NCI-H146 treated with DMSO at 0.1 percent for 48 hours (cell line): ENCODE measurements at regions not wholly inside any gene's neighbourhood (a gene's known extent, or its start where the extent isn't known, plus 50 kb on each side); places are given as distances from the start of the nearest gene placed in this dataset.
A peak's percentile ranks its signal among the peaks of the same experiment; 100 is the strongest.
"Not testable (repeated sequence)": the region's sequence is repeated elsewhere in the genome, so short reads cannot be mapped to it uniquely, and the experiment has no call there.

Experiments used
- DNase-seq: peaks from one replicate; lab custom pipeline; 2025; ENCODE audit not compliant: unreplicated experiment; lab: John Stamatoyannopoulos, UW

DNA sequence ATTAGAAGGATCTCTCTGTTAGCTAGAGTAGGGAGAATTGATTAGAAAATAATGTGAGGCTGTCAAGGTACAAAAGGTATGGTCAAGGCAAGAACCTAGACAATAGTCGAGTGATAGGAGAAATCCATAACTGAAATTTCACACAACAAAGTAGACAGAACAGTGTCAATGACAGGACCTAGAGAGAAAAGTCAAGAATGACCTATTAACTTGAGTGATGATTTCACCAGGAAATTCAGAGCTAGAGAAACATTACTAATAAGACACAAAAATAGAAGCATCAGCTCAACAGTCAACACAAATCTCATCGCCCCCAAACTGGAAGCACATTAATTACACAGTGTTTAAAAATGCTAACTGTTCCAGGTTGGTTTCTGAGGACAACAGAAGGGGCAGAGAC, 532.4 kb downstream of the CDH10 start:
- no peak for DNase-seq

DNA sequence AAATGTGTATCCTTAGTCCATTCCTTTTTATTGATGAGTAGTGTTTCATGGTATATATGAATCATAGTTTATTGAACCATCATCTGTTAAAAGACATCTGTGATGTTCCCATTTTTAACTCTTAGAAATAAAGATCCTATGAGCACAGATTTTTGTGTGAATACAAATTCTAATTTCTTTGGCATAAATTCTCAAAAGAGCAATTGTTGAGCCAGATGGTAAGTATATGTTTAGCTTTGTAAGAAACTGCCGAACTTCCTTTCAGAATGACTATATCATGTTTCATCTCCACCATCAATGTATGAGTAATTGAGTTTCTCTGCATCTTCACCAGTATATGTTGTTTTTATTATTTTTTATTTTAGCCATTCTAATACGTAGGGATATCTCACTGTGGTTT, 526.4 kb downstream of the CDH10 start:
- no peak for DNase-seq

DNA sequence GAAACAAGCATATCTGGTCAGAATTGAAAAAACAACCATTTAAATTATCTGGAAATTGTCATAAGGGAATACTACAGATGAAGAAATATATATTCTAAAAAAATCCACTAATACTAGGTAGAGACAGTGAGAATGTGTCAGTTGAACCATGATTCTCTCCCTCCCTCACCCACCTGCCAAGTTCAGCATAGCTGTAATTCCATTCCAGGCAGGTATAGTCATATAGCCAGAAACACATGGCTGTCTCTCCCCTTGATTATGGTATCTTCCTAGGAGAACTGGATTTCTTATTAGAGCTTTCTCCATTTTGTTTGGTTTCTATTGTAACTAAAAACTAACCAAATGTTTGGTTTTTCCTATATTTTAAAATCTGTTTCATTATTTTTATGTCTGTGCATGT, 509.2 kb downstream of the CDH10 start:
- DNase-seq, result no peak

DNA sequence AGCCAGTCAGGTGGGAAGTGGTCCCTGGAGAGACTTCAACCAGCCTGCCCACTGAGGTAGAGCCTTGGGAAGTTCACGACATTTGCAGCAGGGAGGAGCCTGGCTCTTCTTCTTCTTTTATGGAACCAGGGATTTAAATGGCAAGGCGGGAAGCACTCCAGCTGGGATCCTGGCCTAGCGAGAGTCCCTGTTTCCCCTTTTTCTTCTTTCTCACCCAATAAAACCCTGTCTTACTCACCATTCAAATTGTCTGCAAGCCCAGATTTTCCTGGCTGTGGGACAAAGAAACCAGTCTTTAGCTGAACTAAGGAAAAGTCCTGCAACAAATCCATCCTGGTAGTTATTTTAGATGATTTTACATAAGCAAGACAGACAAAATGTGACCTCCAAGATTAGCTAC, 503.7 kb downstream of the CDH10 start:
- no peak for DNase-seq

DNA sequence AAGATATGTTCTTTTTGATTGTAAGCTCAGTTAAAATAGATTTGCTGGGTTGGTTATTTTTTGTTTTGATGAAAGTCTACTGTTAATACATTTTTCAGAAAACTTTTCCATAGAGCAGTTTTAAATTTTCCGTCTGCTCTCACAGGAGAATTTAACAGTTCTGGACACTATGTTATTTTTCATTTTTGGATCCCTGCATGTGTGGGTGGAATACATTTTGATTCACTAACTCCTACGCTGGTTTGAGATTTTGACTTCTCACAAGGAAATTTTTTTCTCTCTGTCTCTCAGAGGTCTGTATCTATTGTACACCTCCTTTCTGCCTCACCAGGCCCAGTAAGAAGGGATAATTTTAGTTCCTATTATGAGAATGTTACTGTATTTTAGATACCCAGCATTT, 502.4 kb downstream of the CDH10 start:
- no peak for DNase-seq

- no peak for DNase-seq
Observed at GRCh38 chr5:24145806-24146205, 499.0 kb downstream of the CDH10 start.

DNA sequence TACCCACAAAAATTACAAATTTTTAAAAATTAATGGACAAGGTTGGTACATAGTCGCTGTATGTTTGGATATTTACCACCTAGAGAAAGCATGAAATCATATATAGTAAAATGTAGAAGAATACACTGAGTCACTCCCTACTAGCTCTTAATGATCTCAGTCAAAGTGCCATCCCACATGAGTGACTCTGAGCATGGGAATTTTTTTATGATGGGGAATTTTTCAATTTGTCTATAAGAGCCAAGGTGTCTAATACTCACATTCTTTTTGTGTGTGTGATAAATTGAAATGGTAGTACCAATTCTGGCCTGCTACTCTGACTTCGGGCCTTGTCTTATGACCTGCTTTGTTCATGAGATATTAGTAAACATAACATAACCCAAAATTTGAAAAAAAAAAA, 483.2 kb downstream of the CDH10 start:
- no peak for DNase-seq

DNA sequence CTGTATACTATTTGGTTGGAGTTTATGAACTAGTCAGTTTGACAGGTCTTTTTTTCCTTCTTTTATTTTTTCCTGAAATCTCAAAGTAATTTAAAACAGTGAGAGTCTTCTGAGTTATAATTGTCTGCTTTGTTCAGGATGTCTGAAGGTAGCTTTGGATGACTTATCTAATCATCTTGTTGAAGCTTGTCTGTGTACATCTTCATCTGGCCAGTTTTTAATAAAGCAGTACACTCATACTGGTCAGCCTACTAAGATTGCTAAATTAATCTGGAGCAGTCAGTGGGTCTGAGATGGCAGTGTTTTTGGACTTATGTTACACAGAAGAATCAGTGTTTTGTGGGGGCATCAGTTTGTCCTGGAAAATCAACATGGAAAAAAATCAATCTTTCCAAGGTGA, 482.4 kb downstream of the CDH10 start:
- DNase-seq, result no peak

DNA sequence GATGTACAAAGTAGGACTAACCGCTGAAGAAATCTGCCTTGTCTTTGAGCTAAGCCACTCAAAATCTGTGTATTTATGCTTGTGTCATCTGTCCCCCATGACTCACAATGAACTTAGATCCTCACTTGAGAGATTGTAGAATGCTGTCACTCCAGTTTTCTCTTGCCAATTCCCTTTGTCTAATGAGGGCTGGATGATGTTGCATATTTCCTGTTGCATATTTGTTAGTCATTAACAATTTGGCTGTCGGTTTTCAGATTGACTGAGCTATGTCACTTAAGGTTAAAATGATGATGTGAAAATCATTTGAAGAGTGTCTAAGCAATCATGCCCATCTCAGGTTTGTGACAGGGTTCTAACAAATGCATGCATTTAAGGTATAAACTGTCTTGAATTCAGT, 481.7 kb downstream of the CDH10 start:
- DNase-seq, result no peak

- no peak for DNase-seq
Observed at GRCh38 chr5:24167806-24168205, 477.0 kb downstream of the CDH10 start.

DNA sequence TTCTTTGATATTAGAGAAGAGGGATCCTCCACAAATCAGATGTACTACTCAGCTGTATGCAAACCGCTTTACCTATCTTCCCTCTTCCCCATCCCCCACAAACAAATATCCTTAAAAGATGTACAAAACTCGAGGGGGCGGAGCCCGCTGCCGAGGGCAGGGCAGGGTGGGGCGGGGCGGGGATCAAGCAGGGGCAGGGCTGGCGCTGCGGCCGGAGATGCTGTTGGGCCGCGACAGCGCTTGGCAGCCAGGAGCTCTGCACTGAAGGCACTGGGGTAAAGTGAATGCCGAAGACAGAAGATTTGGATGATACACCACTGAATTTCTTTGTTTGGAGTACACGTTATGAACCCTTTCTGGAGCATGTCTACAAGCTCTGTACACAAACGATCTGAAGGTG, 474.8 kb downstream of the CDH10 start:
- no peak for DNase-seq

- DNase-seq, result not testable (repeated sequence)
Observed at GRCh38 chr5:24170930-24171329, 473.8 kb downstream of the CDH10 start.

GRCh38 chr5:24177821-24178220, 467.0 kb downstream of the CDH10 start:
- DNase-seq, result no peak

GRCh38 chr5:24183981-24184380, 460.8 kb downstream of the CDH10 start:
- DNase-seq, result no peak

DNA sequence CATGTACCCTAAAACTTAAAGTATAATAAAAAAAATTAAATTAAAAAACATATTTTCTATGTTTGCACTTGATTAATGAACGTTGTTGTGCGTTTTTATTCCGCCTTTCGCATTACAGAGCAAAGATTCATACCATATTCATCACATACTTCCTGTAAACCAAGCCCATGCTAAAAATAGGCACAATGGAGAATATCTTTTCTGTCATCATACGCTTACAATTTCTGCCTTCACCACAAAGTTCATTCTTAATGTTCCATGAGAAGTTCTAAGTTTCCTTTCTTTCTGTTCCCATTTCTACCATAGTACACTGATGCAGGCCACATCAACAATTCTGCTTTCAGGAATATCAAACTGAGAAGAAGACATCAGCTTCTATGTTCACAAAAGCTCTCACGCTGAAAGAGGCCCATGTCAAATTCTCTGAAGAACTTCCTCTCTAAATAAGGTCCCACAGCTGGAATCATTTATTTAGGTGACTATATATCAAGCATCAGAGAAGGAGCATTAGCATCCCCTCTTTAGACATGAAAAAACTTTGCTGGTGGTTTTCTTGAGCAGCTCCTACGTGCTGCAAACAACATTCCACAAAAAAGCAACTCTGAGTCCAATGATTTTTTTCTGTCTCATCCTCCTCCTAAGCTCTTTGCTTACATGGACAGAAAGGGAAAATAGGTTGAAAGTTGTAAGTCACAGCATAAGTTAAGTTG, 456.4 kb downstream of the CDH10 start:
- no peak for DNase-seq

DNA sequence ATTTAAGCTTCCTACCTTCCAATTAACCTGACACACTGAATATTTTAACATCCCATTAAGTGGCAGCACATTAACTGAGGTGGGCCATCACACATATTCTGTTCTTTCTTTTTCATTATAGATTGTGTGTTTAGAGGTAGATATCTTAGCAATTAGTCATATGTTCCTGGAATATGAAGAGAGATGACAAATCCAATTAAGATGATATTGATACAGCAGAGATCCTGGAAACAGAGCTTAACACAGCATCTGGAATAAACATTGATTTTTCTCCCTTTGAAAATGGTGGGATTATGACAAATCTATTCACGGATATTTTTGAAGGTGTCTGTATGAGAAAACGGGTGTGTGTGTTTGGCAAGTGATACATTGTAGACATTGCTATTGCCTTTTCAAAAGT, 448.0 kb downstream of the CDH10 start:
- no peak for DNase-seq

- DNase-seq, result peak; percentile 64
Observed at GRCh38 chr5:24208686-24209106, 436.1 kb downstream of the CDH10 start.

DNA sequence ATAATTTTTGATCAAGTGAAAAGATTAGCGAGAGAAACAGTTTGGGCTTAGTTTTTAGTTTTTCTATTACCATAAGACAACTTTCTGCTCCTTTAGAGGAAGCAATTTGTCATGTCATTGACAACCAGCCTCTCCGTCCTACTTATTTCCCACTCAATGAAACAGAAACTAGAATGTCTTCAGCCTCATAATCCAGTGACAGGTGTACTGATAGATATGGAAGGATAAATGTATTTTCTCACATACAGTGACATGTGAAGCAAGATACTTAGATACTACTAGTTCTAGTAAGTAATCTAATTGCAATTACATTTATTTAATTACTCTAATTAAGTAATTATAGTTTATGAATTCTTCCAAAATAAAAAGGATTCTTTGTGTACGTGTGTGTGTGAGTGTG, 429.7 kb downstream of the CDH10 start:
- no peak for DNase-seq

DNA sequence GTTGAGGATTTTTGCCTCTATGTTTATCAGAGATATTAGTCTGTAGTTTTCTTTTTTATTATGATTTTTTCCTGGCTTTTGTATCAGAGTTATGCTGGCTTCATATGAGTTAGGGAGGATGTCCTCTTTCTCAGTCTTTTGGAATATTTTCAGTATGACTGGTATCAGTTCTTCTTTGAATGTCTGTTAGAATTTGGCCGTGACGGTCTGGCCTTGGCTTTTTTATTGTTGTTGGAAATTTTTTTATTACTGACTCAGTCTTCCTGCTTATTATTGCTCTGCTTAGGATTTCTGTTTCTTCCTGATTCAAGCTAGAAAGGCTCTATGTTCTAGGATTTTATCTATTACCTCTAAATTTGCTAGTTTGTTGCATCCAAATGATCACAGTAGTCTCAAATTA, 421.9 kb downstream of the CDH10 start:
- DNase-seq, result no peak

- no peak for DNase-seq
Observed at GRCh38 chr5:24225051-24225450, 419.7 kb downstream of the CDH10 start.

GRCh38 chr5:24226479-24226878, 418.3 kb downstream of the CDH10 start:
- no peak for DNase-seq

GRCh38 chr5:24227881-24228280, 416.9 kb downstream of the CDH10 start:
- DNase-seq, result not testable (repeated sequence)

DNA sequence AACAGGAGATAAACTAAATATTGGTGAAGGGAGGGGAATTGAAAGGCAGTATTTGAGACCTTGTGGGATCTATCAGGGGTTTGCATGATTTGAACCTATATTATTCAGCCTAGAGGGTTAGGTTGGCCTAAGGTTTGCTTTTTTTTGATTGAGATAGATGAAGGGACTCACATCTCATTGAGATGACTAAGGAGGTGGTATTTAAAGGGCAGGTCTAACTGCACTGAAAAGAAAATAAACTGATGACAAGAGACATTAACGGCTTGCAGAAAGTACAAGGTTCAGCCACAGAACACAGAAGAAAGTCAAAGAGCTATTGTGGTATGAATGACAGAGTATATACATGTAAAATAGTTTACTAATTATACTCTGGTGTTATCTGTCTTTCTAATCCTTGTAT, 412.7 kb downstream of the CDH10 start:
- no peak for DNase-seq
